ENCODE measurements at regions not wholly inside any gene's neighbourhood (a gene's known extent, or its start where the extent isn't known, plus 50 kb on each side); places are given as distances from the start of the nearest gene placed in this dataset.

DNA sequence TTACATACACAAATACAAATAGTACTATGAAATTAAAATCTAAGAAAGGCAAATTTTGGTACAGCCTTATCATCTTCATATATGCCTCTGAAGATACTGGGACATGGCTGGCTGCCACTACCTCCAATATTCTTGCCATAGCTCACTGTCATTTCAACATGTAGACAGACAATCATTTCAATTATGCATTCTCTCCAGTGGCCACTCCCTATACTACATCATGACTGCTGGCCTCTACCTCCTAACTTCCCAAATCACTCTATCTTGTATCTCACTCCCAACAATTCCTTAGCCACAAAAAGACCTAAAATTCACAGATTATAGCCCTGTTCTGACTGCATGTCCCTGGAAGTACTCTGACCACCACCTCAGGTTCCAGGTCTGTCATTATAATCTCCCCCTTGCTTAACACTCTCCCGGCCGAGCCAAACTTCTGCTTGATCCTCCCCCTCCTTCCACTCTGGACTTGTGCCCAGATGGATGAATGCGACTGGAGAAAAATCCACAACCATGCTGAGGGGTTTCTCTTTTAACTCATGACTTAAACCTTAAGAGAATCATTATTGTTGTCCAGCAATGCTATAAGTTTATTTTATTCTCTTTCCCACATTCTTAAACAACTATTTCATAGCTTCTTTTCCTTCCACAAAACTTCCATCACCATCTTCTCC, 225.3 kb upstream of the TLE4 start:
- Histone ChIP-seq H3K9me3 (ENCODE audit: control insufficient read depth in 2 of 2, insufficient read depth in 1 of 2, low read depth in 1 of 2, low read length in 1 of 2) (no peaks in the 10 kb centered on the region), H3K4me1 (ENCODE audit: control insufficient read depth in 3 of 3, insufficient read depth in 2 of 3, low read depth in 1 of 3, low read length in 2 of 3) (no peaks in the 10 kb centered on the region), H3K27me3 (ENCODE audit: control insufficient read depth in 3 of 3, insufficient read depth in 3 of 3, low read length in 3 of 3) (no peaks in the 10 kb centered on the region), H3K36me3 (ENCODE audit: control insufficient read depth in 3 of 3, insufficient read depth in 2 of 3, low read depth in 1 of 3, low read length in 3 of 3) (no peaks in the 10 kb centered on the region), H3K4me3 (ENCODE audit: low read depth in 1 of 3, low read length in 3 of 3) (no peak overlapping the region), H3K27ac (ENCODE audit: low read depth in 1 of 3, low read length in 2 of 3) (no peak overlapping the region)
- WGBS, 3 donors = 37 to 53% (median 42%) methylated on average over 3 of the region's 3 CpGs
- FAIRE-seq = no peak
- no peak for DNase-seq

DNA sequence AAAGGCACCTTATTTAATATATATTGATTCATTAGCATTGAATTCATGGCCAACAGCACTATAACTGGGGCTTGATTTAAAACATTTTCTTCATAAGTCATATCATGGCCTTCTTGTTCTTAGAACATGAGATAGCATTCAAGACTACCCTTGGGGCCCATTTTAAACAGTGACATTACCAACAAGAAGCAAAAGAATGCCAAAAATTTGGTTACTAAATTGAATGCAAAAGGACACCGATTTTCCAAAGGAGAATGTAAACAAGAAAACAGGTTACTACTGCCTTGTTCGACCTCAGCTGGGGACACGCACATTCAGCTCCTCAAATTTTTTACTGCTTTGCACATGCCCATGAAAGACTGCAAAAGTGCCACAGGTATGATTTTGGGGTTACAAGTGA, 219.4 kb upstream of the TLE4 start:
- Histone ChIP-seq H3K27ac (ENCODE audit: low read depth in 1 of 3, low read length in 2 of 3) (no peak overlapping the region), H3K4me3 (ENCODE audit: low read depth in 1 of 3, low read length in 3 of 3) (no peak overlapping the region), H3K4me1 (ENCODE audit: control insufficient read depth in 3 of 3, insufficient read depth in 2 of 3, low read depth in 1 of 3, low read length in 2 of 3) (no peaks in the 10 kb centered on the region), H3K27me3 (ENCODE audit: control insufficient read depth in 3 of 3, insufficient read depth in 3 of 3, low read length in 3 of 3) (no peaks in the 10 kb centered on the region), H3K36me3 (ENCODE audit: control insufficient read depth in 3 of 3, insufficient read depth in 2 of 3, low read depth in 1 of 3, low read length in 3 of 3) (no peaks in the 10 kb centered on the region), H3K9me3 (ENCODE audit: control insufficient read depth in 2 of 2, insufficient read depth in 1 of 2, low read depth in 1 of 2, low read length in 1 of 2) (no peaks in the 10 kb centered on the region)
- 60 to 71% (median 68%) methylated on average over 3 of the region's 3 CpGs for WGBS, 3 donors
- FAIRE-seq = no peak
- no peak for DNase-seq

DNA sequence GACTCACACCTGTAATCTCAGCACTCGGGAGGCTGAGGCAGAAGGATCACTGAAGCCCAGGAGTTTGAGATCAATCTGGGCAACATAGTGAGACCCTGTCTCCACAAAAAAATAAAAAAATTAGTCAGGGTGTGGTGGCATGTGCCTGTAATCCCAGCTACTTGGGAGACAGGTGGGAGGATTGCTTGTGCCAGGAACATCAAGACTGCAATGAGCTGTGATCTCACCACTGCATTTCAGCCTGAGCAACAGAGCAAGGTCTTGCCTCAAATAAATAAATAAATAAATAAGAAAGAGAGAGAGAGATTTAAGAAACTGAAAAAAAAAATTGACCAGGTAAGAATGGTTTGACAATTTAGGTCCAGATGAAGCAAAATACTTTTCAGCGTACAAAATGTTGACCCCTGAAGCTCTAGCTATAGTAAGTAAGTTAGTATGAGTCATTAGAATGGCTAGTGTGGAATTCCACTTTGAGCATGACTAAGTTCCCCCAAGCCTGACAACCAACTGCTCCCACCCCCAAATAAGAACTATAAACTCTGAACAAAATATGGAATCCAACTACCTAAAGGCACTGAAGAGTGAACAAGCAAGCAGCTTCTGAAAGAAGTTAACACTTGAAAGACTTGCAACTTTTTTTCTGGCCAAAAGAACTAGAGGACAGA, 217.8 kb upstream of the TLE4 start:
- no peak overlapping the region for H3K4me3 ChIP-seq (ENCODE audit: low read depth in 1 of 3, low read length in 3 of 3)
- WGBS, 3 donors = 80 to 88% (median 85%) methylated on average over 2 of the region's 2 CpGs
- H3K36me3 ChIP-seq (ENCODE audit: control insufficient read depth in 3 of 3, insufficient read depth in 2 of 3, low read depth in 1 of 3, low read length in 3 of 3) = no peaks in the 10 kb centered on the region
- no peak overlapping the region for H3K27ac ChIP-seq (ENCODE audit: low read depth in 1 of 3, low read length in 2 of 3)
- H3K4me1 ChIP-seq (ENCODE audit: control insufficient read depth in 3 of 3, insufficient read depth in 2 of 3, low read depth in 1 of 3, low read length in 2 of 3) = no peaks in the 10 kb centered on the region
- FAIRE-seq = no peak
- H3K27me3 ChIP-seq (ENCODE audit: control insufficient read depth in 3 of 3, insufficient read depth in 3 of 3, low read length in 3 of 3) = no peaks in the 10 kb centered on the region
- no peaks in the 10 kb centered on the region for H3K9me3 ChIP-seq (ENCODE audit: control insufficient read depth in 2 of 2, insufficient read depth in 1 of 2, low read depth in 1 of 2, low read length in 1 of 2)
- DNase-seq = no peak

DNA sequence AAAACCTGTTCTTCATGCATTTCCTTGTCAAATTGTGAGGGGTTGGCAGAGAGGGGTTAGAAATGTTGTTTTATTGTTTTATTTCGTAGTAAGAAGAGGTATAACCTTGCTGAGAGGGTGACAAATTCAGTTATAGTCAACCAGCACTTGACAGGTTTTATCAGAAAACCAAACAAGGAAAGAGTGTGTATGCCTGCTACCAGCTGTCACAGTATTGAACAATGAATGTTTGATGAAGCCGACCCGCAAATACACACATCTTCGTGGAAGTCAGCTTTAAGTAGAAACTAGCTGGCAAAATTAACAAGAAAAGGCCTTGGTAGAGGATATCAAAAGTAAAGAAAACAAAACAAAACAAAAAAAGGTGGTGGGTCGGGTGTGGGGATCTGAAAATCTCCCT, 214.6 kb upstream of the TLE4 start:
- FAIRE-seq = no peak
- no peaks in the 10 kb centered on the region for H3K27me3 ChIP-seq (ENCODE audit: control insufficient read depth in 3 of 3, insufficient read depth in 3 of 3, low read length in 3 of 3)
- H3K4me3 ChIP-seq (ENCODE audit: low read depth in 1 of 3, low read length in 3 of 3) = no peak overlapping the region
- H3K36me3 ChIP-seq (ENCODE audit: control insufficient read depth in 3 of 3, insufficient read depth in 2 of 3, low read depth in 1 of 3, low read length in 3 of 3) = no peaks in the 10 kb centered on the region
- WGBS, 3 donors = 15 to 58% (median 32%) methylated on average over 5 of the region's 5 CpGs
- no peak for DNase-seq
- H3K9me3 ChIP-seq (ENCODE audit: control insufficient read depth in 2 of 2, insufficient read depth in 1 of 2, low read depth in 1 of 2, low read length in 1 of 2) = no peaks in the 10 kb centered on the region
- H3K4me1 ChIP-seq (ENCODE audit: control insufficient read depth in 3 of 3, insufficient read depth in 2 of 3, low read depth in 1 of 3, low read length in 2 of 3) = no peaks in the 10 kb centered on the region
- H3K27ac ChIP-seq (ENCODE audit: low read depth in 1 of 3, low read length in 2 of 3) = no peak overlapping the region

DNA sequence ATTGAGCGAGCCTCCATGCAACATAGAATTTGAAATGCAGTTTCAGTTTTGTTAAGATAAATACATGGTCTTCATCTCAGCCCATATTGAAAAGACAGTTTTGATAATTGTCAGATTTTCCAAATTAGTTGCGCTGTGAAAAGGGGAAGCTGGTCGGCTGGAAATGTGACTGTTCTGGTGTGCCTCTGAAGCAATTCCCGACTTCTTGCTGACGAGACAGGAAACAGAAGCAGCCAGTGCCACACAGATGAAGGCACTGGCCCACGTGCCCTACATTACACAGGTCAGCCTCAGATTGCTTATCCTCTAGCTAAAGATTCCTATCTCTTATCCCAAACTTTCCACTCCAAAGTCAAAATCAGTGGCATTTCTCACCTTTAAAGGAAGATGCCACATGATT, 214.1 kb upstream of the TLE4 start:
- H3K4me3 ChIP-seq (ENCODE audit: low read depth in 1 of 3, low read length in 3 of 3) = no peak overlapping the region

DNA sequence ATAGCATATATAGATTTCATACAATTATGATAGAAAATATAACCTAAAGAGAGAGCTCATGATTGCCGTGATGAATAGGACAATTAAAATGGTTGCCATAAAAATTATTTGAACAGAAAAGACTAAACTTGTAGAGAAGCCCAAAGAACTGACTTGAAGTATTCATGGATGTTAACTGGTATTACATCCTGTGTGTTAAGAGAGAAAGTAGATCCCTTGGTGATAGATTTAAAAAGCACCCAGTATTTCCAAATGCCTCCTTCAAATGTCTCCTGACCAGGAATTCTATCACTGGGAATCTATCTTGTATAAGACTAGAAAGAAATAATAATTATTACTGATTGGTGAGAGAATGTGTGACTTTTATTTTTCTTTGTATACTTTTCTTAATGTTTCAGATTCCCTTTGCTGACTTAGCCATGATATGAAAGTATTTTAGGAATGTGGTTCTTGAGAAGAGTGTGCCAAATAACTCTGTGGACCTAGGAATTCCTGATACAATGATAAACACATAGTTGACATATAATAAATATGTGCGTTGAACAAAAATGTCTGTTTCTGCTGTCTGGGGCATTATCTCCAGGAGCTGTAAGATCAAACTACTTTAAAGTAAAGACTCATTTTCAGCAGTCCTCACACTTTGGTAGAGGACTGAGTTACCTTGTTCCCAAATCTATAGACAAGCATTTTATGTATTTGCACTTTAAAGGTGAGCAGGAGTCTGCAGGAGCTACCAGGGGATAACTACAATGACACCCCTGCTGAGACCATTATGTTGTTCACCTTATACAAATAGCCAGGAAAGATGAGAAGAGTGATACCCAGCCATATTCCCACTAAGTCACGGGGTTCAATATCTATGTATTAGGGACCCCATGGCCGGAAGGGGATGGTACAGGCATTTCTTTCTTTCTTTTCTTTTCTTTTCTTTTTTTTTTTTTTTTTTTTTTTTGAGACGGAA, 211.1 kb upstream of the TLE4 start:
- Histone ChIP-seq H3K9me3 (ENCODE audit: control insufficient read depth in 2 of 2, insufficient read depth in 1 of 2, low read depth in 1 of 2, low read length in 1 of 2) (no peaks in the 10 kb centered on the region), H3K27me3 (ENCODE audit: control insufficient read depth in 3 of 3, insufficient read depth in 3 of 3, low read length in 3 of 3) (no peaks in the 10 kb centered on the region), H3K4me3 (ENCODE audit: low read depth in 1 of 3, low read length in 3 of 3) (no peak overlapping the region), H3K36me3 (ENCODE audit: control insufficient read depth in 3 of 3, insufficient read depth in 2 of 3, low read depth in 1 of 3, low read length in 3 of 3) (no peaks in the 10 kb centered on the region), H3K27ac (ENCODE audit: low read depth in 1 of 3, low read length in 2 of 3) (no peak overlapping the region), H3K4me1 (ENCODE audit: control insufficient read depth in 3 of 3, insufficient read depth in 2 of 3, low read depth in 1 of 3, low read length in 2 of 3) (no peaks in the 10 kb centered on the region)
- WGBS, 3 donors = 61 to 79% (median 61%) methylated on average over 5 of the region's 5 CpGs
- no peak for DNase-seq
- no peak for FAIRE-seq

More for the DNA sequence above, 214.1 kb upstream of the TLE4 start:
- DNase-seq (no peak), FAIRE-seq (no peak)
- no peaks in the 10 kb centered on the region for H3K9me3 ChIP-seq (ENCODE audit: control insufficient read depth in 2 of 2, insufficient read depth in 1 of 2, low read depth in 1 of 2, low read length in 1 of 2)
- no peak overlapping the region for H3K27ac ChIP-seq (ENCODE audit: low read depth in 1 of 3, low read length in 2 of 3)
- no peaks in the 10 kb centered on the region for H3K36me3 ChIP-seq (ENCODE audit: control insufficient read depth in 3 of 3, insufficient read depth in 2 of 3, low read depth in 1 of 3, low read length in 3 of 3)
- no peaks in the 10 kb centered on the region for H3K27me3 ChIP-seq (ENCODE audit: control insufficient read depth in 3 of 3, insufficient read depth in 3 of 3, low read length in 3 of 3)
- WGBS, 3 donors = 32 to 45% (median 45%) methylated on average over 6 of the region's 6 CpGs
- H3K4me1 ChIP-seq (ENCODE audit: control insufficient read depth in 3 of 3, insufficient read depth in 2 of 3, low read depth in 1 of 3, low read length in 2 of 3) = no peaks in the 10 kb centered on the region

DNA sequence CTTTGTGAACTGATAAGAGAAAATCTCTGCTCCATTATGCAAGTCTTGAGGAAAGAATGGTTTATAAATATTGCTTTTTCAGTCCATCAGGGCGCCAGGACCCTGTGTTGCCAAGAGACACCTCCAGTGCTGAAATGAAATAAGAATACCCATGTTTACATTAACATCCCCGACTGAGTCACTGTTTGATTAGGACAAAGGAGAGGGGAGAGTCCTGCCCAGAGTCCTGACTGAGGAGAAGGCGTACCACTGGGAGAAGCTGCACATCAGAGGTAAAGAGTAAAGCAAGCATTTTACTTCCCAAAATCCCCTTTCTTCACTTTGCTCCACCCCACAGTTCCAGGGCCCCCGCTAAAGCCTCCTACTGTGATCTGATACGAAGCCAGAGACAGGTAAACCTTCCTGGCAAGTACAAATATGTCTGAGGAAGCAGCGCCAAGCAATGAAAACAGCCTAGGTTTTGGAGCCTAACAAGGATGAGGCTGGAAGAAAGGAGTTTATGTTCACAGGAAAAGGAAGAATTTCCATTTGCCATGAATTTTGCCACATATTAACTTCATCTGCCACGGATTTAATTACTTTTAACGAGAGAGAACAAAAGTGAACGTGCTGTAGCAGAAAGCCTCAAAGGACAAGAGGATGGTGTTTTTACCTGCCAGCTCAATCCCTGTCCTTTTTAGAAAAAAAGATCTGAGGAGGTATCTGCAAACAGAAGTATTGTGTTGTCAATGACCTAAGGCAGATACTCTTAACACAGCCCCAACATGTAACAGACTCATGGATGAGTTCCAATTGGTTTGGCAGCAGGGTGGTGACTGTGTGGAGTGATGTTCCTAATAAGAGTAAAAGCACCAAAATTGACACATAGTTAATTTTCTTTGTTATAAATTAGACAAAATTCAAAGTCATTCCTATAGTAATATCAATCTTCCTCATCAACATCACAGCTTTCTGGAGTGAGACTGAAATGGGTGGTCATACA, 209.4 kb upstream of the TLE4 start:
- Histone ChIP-seq H3K27me3 (ENCODE audit: control insufficient read depth in 3 of 3, insufficient read depth in 3 of 3, low read length in 3 of 3) (no peaks in the 10 kb centered on the region), H3K4me1 (ENCODE audit: control insufficient read depth in 3 of 3, insufficient read depth in 2 of 3, low read depth in 1 of 3, low read length in 2 of 3) (no peaks in the 10 kb centered on the region), H3K36me3 (ENCODE audit: control insufficient read depth in 3 of 3, insufficient read depth in 2 of 3, low read depth in 1 of 3, low read length in 3 of 3) (no peaks in the 10 kb centered on the region), H3K27ac (ENCODE audit: low read depth in 1 of 3, low read length in 2 of 3) (no peak overlapping the region), H3K9me3 (ENCODE audit: control insufficient read depth in 2 of 2, insufficient read depth in 1 of 2, low read depth in 1 of 2, low read length in 1 of 2) (no peaks in the 10 kb centered on the region), H3K4me3 (ENCODE audit: low read depth in 1 of 3, low read length in 3 of 3) (no peak overlapping the region)
- no peak for FAIRE-seq
- 22 to 54% (median 35%) methylated on average over 9 of the region's 9 CpGs for WGBS, 3 donors
- DNase-seq = no peak

DNA sequence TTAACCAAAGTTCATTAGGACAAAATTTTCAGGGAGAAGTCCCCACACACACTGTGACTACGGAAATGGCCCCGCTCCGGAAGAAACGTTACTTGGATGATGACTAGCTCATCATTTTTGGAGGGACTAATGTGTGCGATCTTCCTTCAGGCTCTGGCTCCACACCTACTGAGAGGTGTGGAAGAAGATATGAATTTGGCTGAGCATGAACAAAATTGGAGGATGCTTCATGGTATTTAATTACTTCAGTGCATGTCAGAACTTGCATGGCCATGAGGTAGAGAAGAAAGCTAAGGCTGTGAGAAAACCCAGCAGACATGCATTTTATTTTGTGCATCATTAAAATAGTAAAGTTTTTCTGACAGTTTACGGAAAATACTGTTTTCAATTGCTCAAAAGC, 202.1 kb upstream of the TLE4 start:
- DNase-seq (no peak), FAIRE-seq (no peak)
- Histone ChIP-seq H3K4me3 (ENCODE audit: low read depth in 1 of 3, low read length in 3 of 3) (no peak overlapping the region), H3K4me1 (ENCODE audit: control insufficient read depth in 3 of 3, insufficient read depth in 2 of 3, low read depth in 1 of 3, low read length in 2 of 3) (no peaks in the 10 kb centered on the region), H3K27me3 (ENCODE audit: control insufficient read depth in 3 of 3, insufficient read depth in 3 of 3, low read length in 3 of 3) (no peaks in the 10 kb centered on the region), H3K27ac (ENCODE audit: low read depth in 1 of 3, low read length in 2 of 3) (no peak overlapping the region), H3K9me3 (ENCODE audit: control insufficient read depth in 2 of 2, insufficient read depth in 1 of 2, low read depth in 1 of 2, low read length in 1 of 2) (no peaks in the 10 kb centered on the region), H3K36me3 (ENCODE audit: control insufficient read depth in 3 of 3, insufficient read depth in 2 of 3, low read depth in 1 of 3, low read length in 3 of 3) (no peaks in the 10 kb centered on the region)
- 91 to 95% (median 93%) methylated on average over 6 of the region's 6 CpGs for WGBS, 3 donors

All from small intestine (tissue), 7 donors.